DOHH2 (cell line): ENCODE measurements at regions not wholly inside any gene's neighbourhood (a gene's known extent, or its start where the extent isn't known, plus 50 kb on each side); places are given as distances from the start of the nearest gene placed in this dataset.

Experiments
- EZH2phosphoT487 ChIP-seq: fragments of 200-600 bp; sonication (generic); IDR thresholded peaks from 2 replicates; pipeline ENCODE4 v1.6.1; 2017; ENCODE audit warnings: borderline replicate concordance, mild to moderate bottlenecking, antibody characterized with exemption, low read length, moderate library complexity, mixed read lengths
- TF ChIP-seq, protein P1 (sequence below): fragments of 200-600 bp; sonication (generic); IDR thresholded peaks from one replicate; pipeline ENCODE4 v1.5.1; 2014; ENCODE audit warnings: antibody characterized with exemption, mild to moderate bottlenecking, low read depth, low read length; ENCODE audit not compliant: poor library complexity, severe bottlenecking

GRCh38 chr3:102066470-102066869, 217.2 kb downstream of the NFKBIZ start:
- TF ChIP-seq, protein P1, sequence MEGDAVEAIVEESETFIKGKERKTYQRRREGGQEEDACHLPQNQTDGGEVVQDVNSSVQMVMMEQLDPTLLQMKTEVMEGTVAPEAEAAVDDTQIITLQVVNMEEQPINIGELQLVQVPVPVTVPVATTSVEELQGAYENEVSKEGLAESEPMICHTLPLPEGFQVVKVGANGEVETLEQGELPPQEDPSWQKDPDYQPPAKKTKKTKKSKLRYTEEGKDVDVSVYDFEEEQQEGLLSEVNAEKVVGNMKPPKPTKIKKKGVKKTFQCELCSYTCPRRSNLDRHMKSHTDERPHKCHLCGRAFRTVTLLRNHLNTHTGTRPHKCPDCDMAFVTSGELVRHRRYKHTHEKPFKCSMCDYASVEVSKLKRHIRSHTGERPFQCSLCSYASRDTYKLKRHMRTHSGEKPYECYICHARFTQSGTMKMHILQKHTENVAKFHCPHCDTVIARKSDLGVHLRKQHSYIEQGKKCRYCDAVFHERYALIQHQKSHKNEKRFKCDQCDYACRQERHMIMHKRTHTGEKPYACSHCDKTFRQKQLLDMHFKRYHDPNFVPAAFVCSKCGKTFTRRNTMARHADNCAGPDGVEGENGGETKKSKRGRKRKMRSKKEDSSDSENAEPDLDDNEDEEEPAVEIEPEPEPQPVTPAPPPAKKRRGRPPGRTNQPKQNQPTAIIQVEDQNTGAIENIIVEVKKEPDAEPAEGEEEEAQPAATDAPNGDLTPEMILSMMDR, result no peak
- TF ChIP-seq EZH2phosphoT487, result no peak
